GM21576 (cell line): ENCODE measurements at regions not wholly inside any gene's neighbourhood (a gene's known extent, or its start where the extent isn't known, plus 50 kb on each side); places are given as distances from the start of the nearest gene placed in this dataset.
"Not testable (repeated sequence)": the region's sequence is repeated elsewhere in the genome, so short reads cannot be mapped to it uniquely, and the experiment has no call there.

ENCODE experiments used
- ATAC-seq: cut with Tn5 transposase; IDR thresholded peaks from one replicate; pipeline ENCODE4 v1.9.1; 2021; ENCODE audit warnings: mild to moderate bottlenecking, moderate library complexity; ENCODE audit not compliant: unreplicated experiment

- no peak for ATAC-seq
Observed at GRCh38 chr10:16116404-16117304, 256.3 kb upstream of the MINDY3 start.

GRCh38 chr10:16117305-16117695 lies 257.0 kb upstream of the MINDY3 start:
- ATAC-seq = no peak

GRCh38 chr10:16119445-16119844 lies 259.1 kb upstream of the MINDY3 start:
- no peak for ATAC-seq

- ATAC-seq = no peak
Observed at GRCh38 chr10:16120563-16120962, 260.3 kb upstream of the MINDY3 start.

GRCh38 chr10:16141499-16141898 lies 281.2 kb upstream of the MINDY3 start:
- ATAC-seq = no peak

- no peak for ATAC-seq
Observed at GRCh38 chr10:16146993-16147392, 286.7 kb upstream of the MINDY3 start.

GRCh38 chr10:16155834-16156233 lies 281.0 kb upstream of the PTER start:
- no peak for ATAC-seq

GRCh38 chr10:16156681-16157080 lies 280.1 kb upstream of the PTER start:
- no peak for ATAC-seq

- ATAC-seq = not testable (repeated sequence)
Observed at GRCh38 chr10:16165067-16165466, 271.7 kb upstream of the PTER start.

GRCh38 chr10:16182144-16182543 lies 254.7 kb upstream of the PTER start:
- ATAC-seq = no peak

GRCh38 chr10:16182688-16183087 lies 254.1 kb upstream of the PTER start:
- no peak for ATAC-seq

GRCh38 chr10:16184096-16184597 lies 252.7 kb upstream of the PTER start:
- no peak for ATAC-seq

GRCh38 chr10:16184906-16185305 lies 251.9 kb upstream of the PTER start:
- no peak for ATAC-seq

- no peak for ATAC-seq
Observed at GRCh38 chr10:16186564-16186963, 250.2 kb upstream of the PTER start.

- no peak for ATAC-seq
Observed at GRCh38 chr10:16187161-16187560, 249.6 kb upstream of the PTER start.

- no peak for ATAC-seq
Observed at GRCh38 chr10:16192337-16192736, 244.5 kb upstream of the PTER start.

GRCh38 chr10:16193241-16193640 lies 243.6 kb upstream of the PTER start:
- ATAC-seq = no peak

- peak; percentile 81 for ATAC-seq
Observed at GRCh38 chr10:16195178-16195769, 241.5 kb upstream of the PTER start.

GRCh38 chr10:16195894-16196293 lies 240.9 kb upstream of the PTER start:
- ATAC-seq = no peak

GRCh38 chr10:16199216-16199615 lies 237.6 kb upstream of the PTER start:
- no peak for ATAC-seq

- not testable (repeated sequence) for ATAC-seq
Observed at GRCh38 chr10:16223618-16224017, 213.2 kb upstream of the PTER start.

GRCh38 chr10:16227674-16228073 lies 209.1 kb upstream of the PTER start:
- ATAC-seq = no peak
